Spinal cord (tissue), 9 donors: ENCODE measurements at regions not wholly inside any gene's neighbourhood (a gene's known extent, or its start where the extent isn't known, plus 50 kb on each side); places are given as distances from the start of the nearest gene placed in this dataset.

ENCODE experiments used
- DNase-seq, 6 donors: peaks; one replicate each; pipeline versions ENCODE4 v3.0.0 to v3.0.0-alpha.2; 2013 to 2015; ENCODE audit warnings: low spot score in 6 of 6, low read depth in 4 of 6
- H3K27ac ChIP-seq: one replicate; pipeline ENCODE4 v1.5.1; 2013; ENCODE audit warnings: low read depth, low read length, control low read depth
- H3K27me3 ChIP-seq: one replicate; pipeline ENCODE4 v1.6.1; 2013; ENCODE audit warnings: low read length; ENCODE audit not compliant: control insufficient read depth, insufficient read depth
- H3K36me3 ChIP-seq: one replicate; pipeline ENCODE4 v1.6.1; 2013; ENCODE audit warnings: low read length; ENCODE audit not compliant: control insufficient read depth, insufficient read depth
- H3K4me1 ChIP-seq: one replicate; pipeline ENCODE4 v1.6.1; 2013; ENCODE audit warnings: low read length; ENCODE audit not compliant: control insufficient read depth, insufficient read depth
- H3K4me3 ChIP-seq: one replicate; pipeline ENCODE4 v1.5.1; 2013; ENCODE audit warnings: low read depth, low read length, control low read depth
- H3K9me3 ChIP-seq: one replicate; pipeline ENCODE4 v1.6.1; 2013; ENCODE audit warnings: low read length; ENCODE audit not compliant: control insufficient read depth, insufficient read depth
- WGBS: methylation state at CpG from one replicate; pipeline ENCODE4 v1.1.5; 2013; ENCODE audit warnings: missing lambda C conversion rate; ENCODE audit not compliant: insufficient coverage; 5-methylcytosine and 5-hydroxymethylcytosine counted together
- donor health status: healthy.

GRCh38 chr20:24350923-24351368 lies 118.5 kb upstream of the SYNDIG1 start:
- Histone ChIP-seq H3K4me3 (no peak overlapping the region), H3K4me1 (no peaks in the 10 kb centered on the region), H3K9me3 (no peaks in the 10 kb centered on the region), H3K27me3 (no peaks in the 10 kb centered on the region), H3K36me3 (no peaks in the 10 kb centered on the region), H3K27ac (no peak overlapping the region)
- DNase-seq, result no peak
- WGBS, result 90% methylated on average over 6 of the region's 7 CpGs

- no peak for DNase-seq
- Histone ChIP-seq H3K4me1 (peaks cover 3% of the 10 kb centered on the region), H3K4me3 (no peak overlapping the region), H3K9me3 (no peaks in the 10 kb centered on the region), H3K27me3 (no peaks in the 10 kb centered on the region), H3K27ac (no peak overlapping the region), H3K36me3 (no peaks in the 10 kb centered on the region)
- WGBS, result 90% methylated on average over 3 of the region's 3 CpGs
These were observed 127.6 kb upstream of the SYNDIG1 start for GRCh38 chr20:24341781-24342180.

- Histone ChIP-seq H3K4me1 (peaks cover 3% of the 10 kb centered on the region), H3K4me3 (no peak overlapping the region), H3K27me3 (no peaks in the 10 kb centered on the region), H3K9me3 (no peaks in the 10 kb centered on the region), H3K27ac (no peak overlapping the region), H3K36me3 (no peaks in the 10 kb centered on the region)
- DNase-seq, result no peak
- 94% methylated on average over 2 of the region's 2 CpGs for WGBS
These were observed 128.5 kb upstream of the SYNDIG1 start for GRCh38 chr20:24340933-24341332.

GRCh38 chr20:24339210-24339641 lies 130.2 kb upstream of the SYNDIG1 start:
- WGBS, result 76% methylated on average over 5 of the region's 5 CpGs
- peaks cover 3% of the 10 kb centered on the region for H3K4me1 ChIP-seq
- H3K27ac ChIP-seq, result no peak overlapping the region
- H3K9me3 ChIP-seq, result no peaks in the 10 kb centered on the region
- H3K36me3 ChIP-seq, result no peaks in the 10 kb centered on the region
- H3K27me3 ChIP-seq, result no peaks in the 10 kb centered on the region
- H3K4me3 ChIP-seq, result no peak overlapping the region
- DNase-seq, result no peak

- no peak overlapping the region for H3K4me3 ChIP-seq
- H3K9me3 ChIP-seq, result no peaks in the 10 kb centered on the region
- H3K4me1 ChIP-seq, result peaks cover 3% of the 10 kb centered on the region
- H3K27me3 ChIP-seq, result no peaks in the 10 kb centered on the region
- 88% methylated on average over 4 of the region's 5 CpGs for WGBS
- no peak for DNase-seq
- no peaks in the 10 kb centered on the region for H3K36me3 ChIP-seq
- no peak overlapping the region for H3K27ac ChIP-seq
These were observed 131.9 kb upstream of the SYNDIG1 start for GRCh38 chr20:24337551-24337950.

- peak in 2 of 6 donors; percentile 9 to 44 for DNase-seq
- H3K4me3 ChIP-seq, result no peak overlapping the region
- no peaks in the 10 kb centered on the region for H3K36me3 ChIP-seq
- no peak overlapping the region for H3K27ac ChIP-seq
- peaks cover 3% of the 10 kb centered on the region for H3K4me1 ChIP-seq
- no peaks in the 10 kb centered on the region for H3K9me3 ChIP-seq
- no peaks in the 10 kb centered on the region for H3K27me3 ChIP-seq
- WGBS, result 27% methylated on average over 4 of the region's 4 CpGs
These were observed 132.4 kb upstream of the SYNDIG1 start for GRCh38 chr20:24337069-24337468.

GRCh38 chr20:24334830-24335229 lies 134.6 kb upstream of the SYNDIG1 start:
- Histone ChIP-seq H3K4me1 (peaks cover 3% of the 10 kb centered on the region), H3K27ac (no peak overlapping the region), H3K36me3 (no peaks in the 10 kb centered on the region), H3K9me3 (no peaks in the 10 kb centered on the region), H3K4me3 (no peak overlapping the region), H3K27me3 (no peaks in the 10 kb centered on the region)
- WGBS, result 100% methylated on average over 1 of the region's 2 CpGs
- no peak for DNase-seq

GRCh38 chr20:24332956-24333355 lies 136.5 kb upstream of the SYNDIG1 start:
- no peak for DNase-seq
- Histone ChIP-seq H3K27me3 (no peaks in the 10 kb centered on the region), H3K9me3 (no peaks in the 10 kb centered on the region), H3K27ac (no peak overlapping the region), H3K36me3 (no peaks in the 10 kb centered on the region), H3K4me1 (peaks cover 3% of the 10 kb centered on the region), H3K4me3 (no peak overlapping the region)

GRCh38 chr20:24331939-24332338 lies 137.5 kb upstream of the SYNDIG1 start:
- WGBS, result no CpG with 5 or more reads among the region's 4 CpGs
- no peak for DNase-seq
- Histone ChIP-seq H3K4me1 (no peaks in the 10 kb centered on the region), H3K9me3 (no peaks in the 10 kb centered on the region), H3K27me3 (no peaks in the 10 kb centered on the region), H3K27ac (no peak overlapping the region), H3K4me3 (no peak overlapping the region), H3K36me3 (no peaks in the 10 kb centered on the region)

- Histone ChIP-seq H3K9me3 (no peaks in the 10 kb centered on the region), H3K27ac (no peak overlapping the region), H3K27me3 (no peaks in the 10 kb centered on the region), H3K4me1 (no peaks in the 10 kb centered on the region), H3K4me3 (no peak overlapping the region), H3K36me3 (no peaks in the 10 kb centered on the region)
- DNase-seq, result no peak
- WGBS, result 96% methylated on average over 2 of the region's 2 CpGs
These were observed 140.5 kb upstream of the SYNDIG1 start for GRCh38 chr20:24328901-24329300.
